HG02571 (cell line): ENCODE measurements at regions not wholly inside any gene's neighbourhood (a gene's known extent, or its start where the extent isn't known, plus 50 kb on each side); places are given as distances from the start of the nearest gene placed in this dataset.
"Not testable (repeated sequence)": the region's sequence is repeated elsewhere in the genome, so short reads cannot be mapped to it uniquely, and the experiment has no call there.

Source experiments
- ATAC-seq: cut with Tn5 transposase; IDR thresholded peaks from one replicate; pipeline ENCODE4 v1.9.1; 2021; ENCODE audit warnings: mild to moderate bottlenecking, moderate library complexity; ENCODE audit not compliant: unreplicated experiment

DNA sequence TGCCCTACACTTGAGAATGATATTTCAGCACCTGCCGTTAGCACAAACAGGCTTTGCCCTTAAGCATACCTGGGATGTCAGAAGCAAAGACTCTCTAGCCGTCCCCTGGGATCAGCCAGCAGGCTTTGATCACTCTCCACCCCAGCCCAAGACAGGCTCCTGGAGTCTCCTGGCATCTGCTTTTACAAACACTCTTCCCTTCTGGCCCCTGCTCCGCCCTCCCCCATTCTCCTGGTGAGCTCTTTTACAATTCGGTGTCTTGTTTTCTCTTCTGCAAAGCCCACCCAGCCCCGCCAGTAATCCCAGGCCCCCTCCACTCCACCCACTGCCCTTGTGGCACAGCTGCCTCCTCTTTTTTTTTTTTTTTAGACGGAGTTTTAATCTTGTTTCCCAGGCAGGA is 50.4 kb downstream of the KATNIP start:
- ATAC-seq = no peak

DNA sequence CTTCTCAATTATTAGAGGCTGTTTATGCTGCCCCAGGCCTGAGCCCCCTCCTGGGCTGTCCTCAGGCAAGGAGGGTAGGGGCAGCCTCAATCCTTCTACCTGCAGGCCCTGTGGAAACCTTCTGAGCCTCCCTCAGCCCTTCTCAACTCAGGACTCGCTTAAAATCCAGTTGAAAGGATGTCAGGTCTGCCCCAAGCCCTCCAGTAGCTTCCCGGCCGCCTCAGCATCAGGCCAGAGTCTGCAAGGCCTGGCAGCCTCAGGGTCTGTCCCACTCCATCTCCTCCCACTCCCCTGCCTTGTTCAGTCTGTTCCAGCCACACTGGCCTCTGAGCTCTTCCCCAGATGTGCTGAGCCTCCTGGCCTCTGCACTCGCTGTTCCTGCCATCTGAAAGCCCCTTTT is 52.2 kb downstream of the KATNIP start:
- no peak for ATAC-seq

DNA sequence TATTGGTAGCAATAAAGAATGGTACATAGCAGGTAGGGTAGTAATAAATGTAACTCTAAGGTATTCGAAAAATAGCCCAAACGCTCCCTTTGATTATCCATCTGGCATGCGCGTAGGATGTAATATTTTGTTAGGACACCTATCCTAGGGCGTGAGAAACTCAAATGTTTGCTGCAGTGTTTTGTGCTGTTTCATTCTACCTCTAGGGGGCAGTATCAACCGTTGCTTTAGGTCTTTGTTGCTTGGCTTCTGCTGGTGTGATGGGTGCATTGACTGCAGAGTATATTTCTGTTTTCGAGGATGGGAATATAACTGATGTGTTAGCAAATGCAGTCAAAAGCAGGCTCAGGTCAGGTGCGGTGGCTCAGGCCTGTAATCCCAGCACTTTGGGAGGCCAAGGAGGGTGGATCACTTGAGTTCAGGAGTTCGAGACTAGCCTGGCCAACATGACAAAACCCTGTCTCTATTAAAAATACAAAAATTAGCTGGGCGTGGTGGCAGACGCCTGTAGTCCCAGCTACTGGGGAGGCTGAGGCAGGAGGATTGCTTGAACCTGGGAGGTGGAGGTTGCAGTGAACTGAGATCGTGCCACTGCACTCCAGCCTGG is 55.7 kb downstream of the KATNIP start:
- not testable (repeated sequence) for ATAC-seq

DNA sequence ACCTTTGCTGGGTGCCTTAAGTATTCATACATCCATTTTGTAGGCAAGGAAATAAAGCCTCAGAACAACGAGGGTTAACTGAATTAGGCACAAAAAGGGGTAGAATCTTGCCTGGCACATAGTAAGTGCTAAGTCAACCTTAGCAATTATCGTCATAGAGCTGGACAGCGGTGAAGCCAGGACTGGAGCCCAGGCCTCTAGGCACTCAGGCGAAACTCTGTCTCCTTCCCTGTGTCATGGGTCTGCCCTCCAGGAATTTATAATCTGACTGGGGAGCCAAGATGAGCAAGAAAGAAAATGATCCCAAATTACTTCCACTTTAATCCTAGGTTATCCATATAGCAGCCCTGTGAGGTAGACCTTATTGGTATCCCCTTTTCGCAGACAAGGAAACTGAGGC is 61.4 kb downstream of the KATNIP start:
- ATAC-seq = no peak

DNA sequence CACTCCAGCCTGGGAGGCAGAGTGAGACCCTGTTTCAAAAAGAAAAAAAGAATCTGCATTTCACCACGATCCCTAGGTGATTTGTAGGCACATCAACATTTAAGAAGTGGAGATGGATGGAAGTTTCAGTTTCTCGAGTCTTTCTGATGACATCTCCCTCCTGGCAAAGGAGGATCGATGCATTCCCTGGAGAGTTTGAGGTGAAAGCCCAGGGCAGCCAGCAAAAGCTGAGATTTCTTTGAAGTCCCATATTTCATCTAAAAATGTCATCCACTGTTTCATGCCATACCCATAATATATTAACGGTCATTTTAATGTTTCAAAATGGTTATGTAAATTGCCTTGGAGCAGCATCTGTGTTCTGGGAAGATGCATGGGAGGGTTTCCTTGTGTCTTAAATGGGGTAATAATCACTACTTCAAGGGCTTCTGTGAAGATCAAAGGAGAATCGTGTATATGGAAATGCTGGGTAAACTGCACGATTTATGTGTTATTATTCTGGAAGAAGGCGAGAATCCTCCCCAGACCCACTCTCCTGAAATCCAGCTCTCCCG is 63.4 kb downstream of the KATNIP start:
- no peak for ATAC-seq

DNA sequence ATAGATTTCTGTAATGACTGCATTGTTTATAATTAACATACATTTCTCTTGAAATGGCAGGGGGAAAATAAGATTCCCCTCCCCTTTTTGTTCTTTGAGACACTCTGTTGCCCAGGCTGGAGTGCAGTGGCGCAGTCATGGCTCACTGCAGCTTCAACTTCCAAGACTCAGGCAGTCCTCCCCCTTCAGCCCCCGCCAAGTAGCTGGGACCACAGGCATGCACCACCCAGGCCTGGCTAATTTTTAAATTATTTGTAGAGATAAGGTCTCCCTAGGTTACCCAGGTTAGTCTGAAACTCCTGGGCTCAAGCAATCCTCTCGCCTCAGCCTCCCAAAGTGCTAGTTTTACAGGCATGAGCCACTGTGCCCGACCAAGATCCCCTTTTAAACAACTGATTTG is 67.7 kb downstream of the KATNIP start:
- ATAC-seq = no peak

DNA sequence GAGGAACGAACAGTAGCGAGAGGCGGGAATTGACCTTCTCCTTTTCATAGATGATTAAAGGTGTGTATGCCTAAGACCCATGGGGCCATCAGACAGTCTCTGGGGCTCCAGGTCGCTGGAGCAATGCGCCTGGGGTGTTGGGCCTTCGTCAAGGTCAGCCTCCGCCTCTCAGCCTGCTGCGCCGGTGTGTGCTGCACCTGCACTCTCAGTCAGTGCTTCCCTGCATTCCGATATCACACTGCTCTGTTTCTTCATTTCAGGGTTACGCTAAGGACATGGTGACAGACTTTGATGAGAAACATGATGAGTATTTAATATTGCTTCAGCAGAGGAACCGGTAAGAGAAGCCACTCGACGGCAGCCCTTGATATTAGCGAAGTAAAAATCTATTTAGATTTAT is 68.2 kb downstream of the KATNIP start:
- ATAC-seq = no peak

DNA sequence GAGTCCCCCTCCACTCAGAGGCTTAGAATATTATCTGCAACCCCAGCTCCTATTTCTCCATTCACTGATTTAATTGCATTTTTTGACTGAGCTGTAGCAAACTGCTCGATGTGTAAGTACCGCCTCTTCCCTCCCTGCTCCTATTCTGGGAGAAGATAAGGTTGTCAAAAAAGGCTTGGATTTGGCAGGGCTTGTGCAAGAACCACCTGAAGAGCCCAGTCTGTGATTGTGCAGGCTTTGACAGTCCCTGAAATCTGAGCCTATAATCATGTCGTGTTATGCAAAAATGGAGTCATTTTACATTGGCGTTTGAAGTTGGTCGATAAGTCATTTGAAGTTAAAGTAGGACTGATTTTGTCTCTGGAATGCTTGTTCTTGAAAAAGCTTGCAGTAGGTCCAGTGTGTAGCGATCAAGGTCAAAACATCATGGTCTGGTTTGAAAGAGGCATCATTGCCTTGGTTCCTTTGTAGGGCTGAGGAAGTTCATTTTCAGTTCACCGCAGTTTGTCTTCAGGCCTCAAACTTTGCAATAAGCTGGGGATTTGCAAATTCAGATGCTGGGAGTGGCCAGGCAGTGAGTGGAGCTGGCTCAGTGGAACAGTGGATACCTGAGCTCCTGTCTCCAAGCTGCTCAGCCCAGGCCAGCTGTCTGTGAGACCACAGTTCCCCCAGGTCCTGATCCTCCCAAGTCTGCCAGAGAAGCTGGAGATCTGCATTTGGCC is 68.8 kb downstream of the KATNIP start:
- ATAC-seq = no peak

DNA sequence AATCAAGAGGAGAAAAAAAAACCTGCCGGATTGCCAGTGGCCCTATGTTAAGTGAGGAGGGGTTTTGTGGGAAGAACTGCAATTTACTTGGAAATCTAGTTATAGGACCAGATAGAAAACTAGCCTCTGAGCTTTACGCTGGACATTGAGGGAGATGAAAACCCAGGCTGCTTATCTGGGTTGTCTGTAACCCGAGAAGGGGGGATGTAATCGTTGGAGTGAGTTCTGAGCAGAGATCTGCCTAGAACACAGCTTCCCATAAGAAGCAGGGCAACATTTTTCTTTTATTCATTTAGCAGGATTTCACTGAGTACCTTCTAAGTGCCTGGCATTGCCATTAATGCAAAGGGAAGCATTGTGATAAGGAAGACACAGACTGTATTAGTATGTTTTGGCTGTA is 70.6 kb downstream of the KATNIP start:
- no peak for ATAC-seq

DNA sequence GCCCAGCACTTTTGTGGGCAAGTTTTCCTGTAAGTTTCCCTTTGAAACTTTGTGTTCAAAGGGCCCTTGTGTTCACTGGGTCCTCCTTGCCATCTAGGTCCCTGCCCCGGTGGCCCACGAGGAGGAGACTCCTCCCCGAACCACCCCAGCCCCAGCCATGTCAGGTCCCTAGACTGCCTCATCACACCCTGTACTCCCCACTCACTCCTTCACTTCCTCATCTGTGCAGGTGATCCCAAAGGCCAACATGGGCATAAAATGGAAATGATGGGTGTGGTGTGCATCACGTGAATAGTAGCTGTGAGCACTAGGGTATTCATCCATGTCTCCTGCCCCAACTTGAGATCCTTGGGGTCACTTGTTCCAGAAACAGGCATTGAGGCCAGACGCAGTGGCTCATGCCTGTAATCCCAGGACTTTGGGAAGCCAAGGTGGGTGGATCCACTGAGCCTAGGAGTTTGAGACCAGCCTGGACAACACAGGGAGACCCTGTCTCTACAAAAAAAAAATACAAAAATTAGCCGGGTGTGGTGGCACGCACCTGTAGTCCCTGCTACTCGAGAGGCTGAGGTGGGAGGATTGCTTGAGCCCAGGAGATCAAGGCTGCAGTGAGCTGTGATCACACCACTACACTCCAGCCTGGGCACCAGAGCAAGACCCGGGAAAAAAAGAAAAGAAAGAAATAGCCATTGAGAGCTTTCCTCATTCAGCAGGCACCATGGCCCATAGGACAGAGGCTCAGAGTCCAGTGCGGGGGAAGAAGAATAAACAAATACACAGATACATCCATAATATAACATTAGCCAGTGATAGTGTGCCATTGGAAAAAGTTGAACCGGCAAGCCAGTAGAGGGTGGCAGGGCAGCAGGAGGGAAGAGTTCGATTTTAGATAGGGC is 74.5 kb downstream of the KATNIP start:
- no peak for ATAC-seq

DNA sequence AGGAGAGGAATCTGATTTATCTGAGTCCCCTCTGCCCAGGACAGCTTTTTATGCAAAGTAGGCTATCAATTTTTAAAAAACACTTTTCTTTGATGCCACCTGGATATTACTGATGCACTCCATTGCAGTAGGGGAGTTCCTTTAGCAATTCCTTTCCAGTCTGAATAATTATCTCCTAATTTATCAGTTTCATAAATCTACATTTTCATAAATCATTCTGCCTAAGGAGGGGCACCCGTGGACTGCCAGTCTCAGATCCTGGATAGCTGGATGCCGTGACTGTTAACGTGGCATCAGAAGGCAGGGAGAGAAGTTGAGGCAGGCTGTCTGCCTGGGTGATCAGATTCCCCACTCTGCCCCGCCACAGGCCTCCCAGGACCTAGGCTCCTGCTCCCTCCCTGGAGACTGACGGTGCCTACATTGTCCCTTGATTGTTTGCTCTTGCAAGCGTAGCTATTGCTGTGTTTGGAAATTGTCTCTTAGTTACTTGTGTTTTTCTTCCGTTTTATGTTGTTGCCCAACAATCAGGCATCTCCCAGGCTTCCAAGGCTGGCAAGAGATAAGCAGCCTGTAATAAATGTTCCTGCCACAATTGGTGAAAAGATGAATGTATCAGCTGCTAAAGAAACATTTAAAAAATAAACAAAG is 75.2 kb downstream of the KATNIP start:
- ATAC-seq = no peak

DNA sequence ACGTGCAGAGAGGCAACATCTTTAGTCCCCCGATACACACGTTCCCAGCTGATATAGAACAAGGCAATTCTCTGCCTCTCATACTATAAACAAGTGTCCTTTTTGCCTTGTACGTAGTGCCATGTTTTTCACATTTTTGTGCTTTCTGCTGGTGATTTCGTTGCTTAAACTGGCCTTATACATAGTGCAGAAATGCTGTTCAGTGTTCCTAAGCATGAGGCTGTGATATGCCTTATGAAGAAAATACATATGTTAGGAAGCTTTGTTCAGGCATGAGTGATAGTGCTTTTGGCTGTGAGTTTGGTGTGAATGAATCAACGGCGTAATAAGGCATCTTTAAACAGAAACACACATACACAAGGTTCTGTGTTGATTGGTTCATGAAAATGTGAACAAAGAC is 77.2 kb downstream of the KATNIP start:
- ATAC-seq = no peak

DNA sequence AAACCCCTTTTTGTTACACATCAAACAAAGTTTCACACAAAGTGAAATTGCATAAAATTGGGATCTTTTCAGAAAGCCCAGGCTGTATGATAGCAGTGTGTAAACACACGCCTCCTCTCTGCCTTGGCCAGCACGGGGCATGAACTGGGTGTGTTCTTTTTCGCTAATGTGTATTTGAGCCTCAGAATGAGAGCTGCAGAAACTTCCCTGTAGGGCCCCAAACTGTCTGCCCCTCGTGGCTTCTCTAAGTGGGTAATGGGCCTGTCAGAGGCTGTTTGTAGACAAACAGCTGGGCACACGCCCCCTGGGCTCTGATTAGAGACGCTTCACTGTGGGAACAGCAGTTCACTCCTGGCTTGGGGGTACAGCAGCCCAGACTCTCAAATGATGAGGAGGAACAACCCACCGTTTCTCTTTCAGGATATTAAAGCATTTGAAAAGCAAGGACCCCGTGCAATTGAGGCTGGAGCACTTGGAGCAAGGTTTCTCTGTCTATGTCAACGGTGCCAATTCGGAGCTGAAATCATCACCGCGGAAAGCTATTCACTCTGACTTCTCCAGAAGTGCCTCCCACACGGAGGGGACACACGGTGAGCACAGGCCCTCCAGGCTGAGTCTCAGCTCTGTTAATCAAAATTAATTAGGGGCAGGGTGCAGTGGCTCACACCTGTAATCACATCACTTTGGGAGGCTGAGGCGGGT is 78.4 kb downstream of the KATNIP start:
- ATAC-seq = no peak

DNA sequence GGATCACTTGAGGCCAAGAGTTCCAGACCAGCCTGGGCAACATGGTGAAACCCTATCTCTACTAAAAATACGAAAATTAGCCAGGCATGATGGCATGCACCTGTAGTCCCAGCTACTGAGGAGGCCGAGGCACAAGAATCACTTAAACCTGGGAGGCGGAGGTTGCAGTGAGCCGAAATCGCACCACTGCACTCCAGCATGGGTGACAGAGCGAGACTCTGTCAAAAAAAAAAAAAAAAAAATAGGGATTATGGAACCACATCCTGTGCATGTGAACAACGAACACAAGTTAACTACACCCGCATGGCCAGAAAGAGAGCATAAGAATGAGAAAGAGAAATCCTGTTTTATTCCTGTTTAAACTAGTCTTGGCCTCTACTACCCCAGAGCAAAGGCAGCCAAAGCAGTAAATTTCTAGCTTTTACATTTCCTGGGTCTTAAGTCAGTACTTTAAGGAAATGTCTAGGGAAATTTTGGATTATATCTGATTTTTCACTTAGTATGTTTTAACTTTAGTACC is 79.1 kb downstream of the KATNIP start:
- ATAC-seq = not testable (repeated sequence)

DNA sequence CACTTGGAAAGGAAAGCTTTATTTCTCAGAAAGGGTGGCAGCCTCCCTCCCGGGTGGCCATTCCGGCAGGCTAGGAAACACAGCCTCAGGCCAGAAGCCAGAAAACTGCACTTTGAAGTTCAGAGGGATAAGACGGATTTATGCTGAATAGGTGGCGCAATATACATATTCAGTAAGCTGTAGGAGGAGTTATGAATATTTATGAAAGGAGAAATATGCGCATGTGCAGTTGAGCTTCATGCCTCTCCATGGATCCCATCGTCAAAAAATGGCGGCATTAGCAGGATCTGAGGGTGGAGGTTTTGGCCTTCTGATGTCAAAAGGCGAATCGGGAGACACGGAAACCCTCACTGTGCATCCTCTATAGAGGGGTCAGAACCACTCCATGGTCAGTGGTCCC is 82.3 kb downstream of the KATNIP start:
- ATAC-seq = no peak

DNA sequence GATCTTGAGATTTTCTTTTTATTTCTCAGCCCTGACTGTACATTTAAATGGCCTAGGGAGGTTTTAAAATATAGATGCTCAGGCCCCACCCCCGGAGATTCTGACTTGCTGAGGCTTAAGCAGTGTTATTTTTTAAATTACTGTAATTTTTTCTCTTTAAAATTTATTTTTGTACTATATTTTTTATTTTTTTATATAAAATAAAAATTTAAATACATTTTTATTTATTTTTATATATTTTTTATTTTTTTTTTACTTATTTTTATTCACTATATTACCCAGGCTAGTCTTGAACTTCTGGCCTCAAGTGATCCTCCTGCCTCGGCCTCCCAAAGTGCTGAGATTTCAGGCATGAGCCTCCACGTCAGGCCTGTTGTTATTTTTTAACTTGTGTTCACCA is 83.3 kb downstream of the KATNIP start:
- ATAC-seq = no peak

DNA sequence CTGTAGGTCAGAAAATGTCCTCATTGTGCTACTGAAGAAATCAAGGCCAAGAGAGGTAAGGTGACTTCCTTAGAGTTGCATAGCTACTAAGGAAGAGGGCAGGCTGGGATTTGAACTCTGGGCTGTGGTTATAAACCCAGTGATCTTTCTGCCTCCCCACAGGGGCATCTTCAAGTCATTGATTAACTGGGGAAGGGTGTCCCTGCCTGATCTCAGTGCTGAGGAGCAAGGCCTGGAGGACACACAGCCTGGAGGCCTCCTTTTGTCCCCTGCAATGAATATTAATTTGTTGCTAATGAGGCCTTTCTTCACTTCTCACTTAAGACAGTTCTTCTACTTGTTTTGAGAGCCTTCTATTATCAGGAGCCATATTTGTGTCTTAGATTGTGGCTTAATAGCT is 83.8 kb downstream of the KATNIP start:
- ATAC-seq = no peak

DNA sequence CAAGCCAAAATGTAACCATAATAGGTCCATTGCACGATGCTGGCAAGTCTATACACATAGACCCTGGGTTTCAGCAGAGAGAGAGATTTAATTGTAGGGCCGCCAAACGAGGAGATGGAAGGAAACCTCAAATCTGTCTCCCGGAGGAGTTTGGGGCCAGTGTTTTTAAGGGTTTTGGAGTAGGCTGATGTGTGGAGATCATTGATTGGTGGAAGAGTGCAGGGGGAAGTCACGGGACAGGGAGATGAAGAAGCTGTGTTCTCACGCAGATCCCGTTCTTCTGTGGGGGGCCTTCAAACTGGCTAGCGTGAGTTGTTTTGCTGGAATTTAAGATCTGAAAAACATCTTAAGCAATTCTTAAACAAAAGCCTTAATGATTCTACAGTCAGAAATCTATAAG is 84.8 kb downstream of the KATNIP start:
- ATAC-seq = no peak

DNA sequence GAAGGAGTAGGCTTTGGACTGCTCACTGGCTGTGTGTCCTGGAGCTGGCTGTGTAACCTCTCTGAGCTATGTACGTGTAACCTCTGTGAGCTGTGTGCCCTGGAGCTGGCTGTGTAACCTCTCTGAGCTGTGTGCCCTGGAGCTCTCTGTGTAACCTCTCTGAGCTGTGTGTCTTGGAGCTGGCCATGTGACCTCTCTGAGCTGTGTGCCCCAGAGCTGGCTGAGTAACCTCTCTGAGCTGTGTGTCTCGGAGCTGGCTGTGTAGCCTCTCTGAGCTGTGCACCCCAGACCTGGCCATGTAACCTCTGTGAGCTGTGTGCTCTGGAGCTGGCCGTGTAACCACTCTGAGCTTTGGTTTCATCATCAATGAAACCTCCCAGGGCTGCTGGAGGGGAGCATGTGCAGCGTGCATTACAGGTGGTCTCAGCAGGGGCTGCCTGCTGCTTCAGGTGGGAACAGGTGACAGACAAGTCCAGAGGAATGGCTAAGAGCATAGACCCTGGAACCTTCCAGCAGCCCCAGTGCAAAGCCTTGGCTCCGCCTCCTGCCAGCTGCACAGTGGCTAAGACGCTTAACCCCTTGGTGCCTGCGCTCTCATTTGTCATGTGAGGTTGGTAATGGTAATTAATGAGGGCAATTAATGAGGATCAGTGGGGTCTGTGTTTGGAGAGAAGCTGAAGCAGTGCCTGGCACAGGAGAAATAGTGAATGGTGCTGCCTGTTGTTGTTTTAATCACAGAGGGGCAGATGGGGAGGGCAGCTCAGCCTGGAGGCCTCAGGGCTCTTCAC is 86.7 kb downstream of the KATNIP start:
- no peak for ATAC-seq
